ENCODE measurements at regions not wholly inside any gene's neighbourhood (a gene's known extent, or its start where the extent isn't known, plus 50 kb on each side); places are given as distances from the start of the nearest gene placed in this dataset.
"Not testable (repeated sequence)": the region's sequence is repeated elsewhere in the genome, so short reads cannot be mapped to it uniquely, and the experiment has no call there.

DNA sequence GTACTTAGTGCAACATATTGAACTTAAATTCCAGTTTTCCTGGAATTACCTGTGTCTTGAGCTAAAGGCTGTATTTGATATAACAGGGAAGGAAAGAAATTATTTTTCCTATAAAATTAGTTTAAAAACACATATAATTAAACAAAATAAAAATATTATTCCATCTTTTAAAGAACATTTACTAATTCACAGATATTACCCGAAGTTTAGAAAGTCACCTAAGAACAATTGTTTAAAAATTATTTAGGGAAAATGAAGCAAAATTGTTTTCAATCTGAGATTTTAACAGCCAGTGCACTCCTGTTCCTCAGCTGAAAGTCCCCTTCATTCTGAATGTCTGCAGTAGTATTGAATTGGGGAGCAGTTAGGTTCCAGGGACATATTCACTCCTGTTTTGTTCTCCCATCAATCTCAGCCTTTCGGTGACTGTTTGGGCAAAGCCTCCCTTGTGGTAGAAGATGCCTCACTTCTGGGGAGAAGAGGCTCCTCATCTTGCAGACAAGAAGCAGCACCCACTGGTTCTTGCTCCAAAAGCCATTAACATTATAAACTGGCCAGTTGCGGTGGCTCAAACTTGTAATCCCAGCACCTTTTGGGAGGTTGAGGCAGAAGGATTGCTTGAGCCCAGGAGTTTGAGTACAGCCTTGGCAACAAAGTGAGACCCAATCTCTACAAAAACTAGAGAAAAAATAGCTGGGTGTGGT lies 1516.4 kb upstream of the TPTE start:
- H3K4me3 ChIP-seq, CTCF ChIA-PET, POLR2A ChIA-PET, ATAC-seq, H3K27ac ChIP-seq, FAIRE-seq, H3K4me2 ChIP-seq, H3K4me1 ChIP-seq: not testable (repeated sequence)
- 13% methylated on average over 3 of the region's 3 CpGs for WGBS (ENCODE audit: missing lambda C conversion rate)
- H3K9me3 ChIP-seq = peaks cover 23% of the 10 kb centered on the region
- TF ChIP-seq FOSB (CRISPR knock-in tag; IDR thresholded peaks at IDR 0.05) (peak; percentile 41; the same call in 1 of the 2 replicates), HOXB5 (CRISPR knock-in tag; IDR thresholded peaks at IDR 0.05) (peak; percentile 62; the same call in 1 of the 2 replicates)
- TF ChIP-seq, protein P1, sequence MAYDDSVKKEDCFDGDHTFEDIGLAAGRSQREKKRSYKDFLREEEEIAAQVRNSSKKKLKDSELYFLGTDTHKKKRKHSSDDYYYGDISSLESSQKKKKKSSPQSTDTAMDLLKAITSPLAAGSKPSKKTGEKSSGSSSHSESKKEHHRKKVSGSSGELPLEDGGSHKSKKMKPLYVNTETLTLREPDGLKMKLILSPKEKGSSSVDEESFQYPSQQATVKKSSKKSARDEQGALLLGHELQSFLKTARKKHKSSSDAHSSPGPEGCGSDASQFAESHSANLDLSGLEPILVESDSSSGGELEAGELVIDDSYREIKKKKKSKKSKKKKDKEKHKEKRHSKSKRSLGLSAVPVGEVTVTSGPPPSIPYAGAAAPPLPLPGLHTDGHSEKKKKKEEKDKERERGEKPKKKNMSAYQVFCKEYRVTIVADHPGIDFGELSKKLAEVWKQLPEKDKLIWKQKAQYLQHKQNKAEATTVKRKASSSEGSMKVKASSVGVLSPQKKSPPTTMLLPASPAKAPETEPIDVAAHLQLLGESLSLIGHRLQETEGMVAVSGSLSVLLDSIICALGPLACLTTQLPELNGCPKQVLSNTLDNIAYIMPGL (CRISPR knock-in tag; IDR thresholded peaks at IDR 0.05; ENCODE audit: borderline replicate concordance) = peak; percentile 72; the same call in 1 of the 2 replicates
- peak in 1 of 2 experiments; percentile 81 for DNase-seq (ENCODE audit: low read depth in 1 of 2, low spot score in 1 of 2)

DNA sequence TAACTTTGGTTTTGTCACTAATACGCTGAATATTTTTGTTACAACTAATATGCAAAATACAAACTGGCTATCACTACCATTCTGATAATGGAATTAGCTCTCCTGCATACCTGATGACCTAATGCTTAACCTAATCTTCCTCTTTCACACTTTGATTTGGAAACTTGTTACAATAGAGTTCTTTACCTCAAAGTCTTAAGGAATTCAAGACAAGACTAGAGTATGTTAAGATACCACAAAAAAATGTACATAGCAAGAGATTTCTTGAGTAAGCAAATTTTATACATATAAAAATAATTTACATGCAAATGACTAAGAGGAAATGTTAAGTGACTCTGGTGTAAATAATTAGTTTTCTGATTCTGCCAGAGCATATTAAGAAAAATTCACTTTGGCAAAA lies 1515.7 kb upstream of the TPTE start:
- peaks cover 27% of the 10 kb centered on the region for H3K9me3 ChIP-seq
- H3K4me2 ChIP-seq, H3K4me3 ChIP-seq, H3K4me1 ChIP-seq, H3K27ac ChIP-seq, FAIRE-seq, POLR2A ChIA-PET, ATAC-seq: not testable (repeated sequence)
- TF ChIP-seq, protein P1 (CRISPR knock-in tag; IDR thresholded peaks at IDR 0.05; ENCODE audit: borderline replicate concordance) = peak; percentile 25; the same call in 1 of the 2 replicates
- peak; percentile 43 for TF ChIP-seq MAFK (IDR thresholded peaks at IDR 0.05; ENCODE audit: partially characterized antibody)
- CTCF ChIA-PET = interaction anchor here (1.1 to 1.9 kb wide), 2 partner anchors 10 to 13 kb away, joined by 3 to 4 read pairs; no protein-coding TSS in a partner anchor
- WGBS (ENCODE audit: missing lambda C conversion rate) = 5% methylated on average over 1 of the region's 1 CpG
- DNase-seq (ENCODE audit: low read depth in 1 of 2, low spot score in 1 of 2) = peak in 1 of 2 experiments; percentile 67

DNA sequence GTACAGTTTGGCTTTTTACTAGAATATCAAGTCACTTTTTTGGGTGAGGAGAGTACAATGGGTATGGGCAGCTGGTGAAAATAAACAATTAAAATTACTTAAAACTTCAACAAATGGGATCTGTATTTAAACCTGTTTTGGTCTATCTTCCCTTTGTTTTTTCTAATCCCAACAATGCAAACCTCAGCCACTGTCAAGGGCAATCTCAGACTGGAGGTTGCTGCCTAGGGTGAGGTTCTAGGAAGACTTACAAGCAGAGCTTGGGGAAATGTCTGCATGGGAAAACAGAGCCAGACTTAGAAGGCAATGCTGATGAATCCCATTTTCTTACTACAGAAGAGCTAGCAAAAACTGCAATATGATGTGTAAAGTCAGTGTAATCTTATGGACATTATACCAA lies 1515.3 kb upstream of the TPTE start:
- DNase-seq (ENCODE audit: low read depth in 1 of 2, low spot score in 1 of 2) = peak in 1 of 2 experiments; percentile 80
- CTCF ChIA-PET = interaction anchor here (1.1 to 1.9 kb wide), 2 partner anchors 10 to 14 kb away, joined by 3 to 4 read pairs; no protein-coding TSS in a partner anchor
- POLR2A ChIA-PET, H3K27ac ChIP-seq, H3K4me3 ChIP-seq, H3K4me2 ChIP-seq, ATAC-seq, FAIRE-seq, H3K4me1 ChIP-seq: not testable (repeated sequence)
- TF ChIP-seq HOXB13 (CRISPR knock-in tag; IDR thresholded peaks at IDR 0.05; ENCODE audit: low read depth) (0 out of 2 replicates have a peak, but pooled peaks have one; percentile 35), HOXA7 (CRISPR knock-in tag; IDR thresholded peaks at IDR 0.05) (peak; percentile 55; the same call in 1 of the 2 replicates), FOSB (CRISPR knock-in tag; IDR thresholded peaks at IDR 0.05) (0 out of 2 replicates have a peak, but pooled peaks have one; percentile 10), RARB (CRISPR knock-in tag; IDR thresholded peaks at IDR 0.05) (0 out of 2 replicates have a peak, but pooled peaks have one; percentile 38)
- H3K9me3 ChIP-seq = peaks cover 31% of the 10 kb centered on the region

DNA sequence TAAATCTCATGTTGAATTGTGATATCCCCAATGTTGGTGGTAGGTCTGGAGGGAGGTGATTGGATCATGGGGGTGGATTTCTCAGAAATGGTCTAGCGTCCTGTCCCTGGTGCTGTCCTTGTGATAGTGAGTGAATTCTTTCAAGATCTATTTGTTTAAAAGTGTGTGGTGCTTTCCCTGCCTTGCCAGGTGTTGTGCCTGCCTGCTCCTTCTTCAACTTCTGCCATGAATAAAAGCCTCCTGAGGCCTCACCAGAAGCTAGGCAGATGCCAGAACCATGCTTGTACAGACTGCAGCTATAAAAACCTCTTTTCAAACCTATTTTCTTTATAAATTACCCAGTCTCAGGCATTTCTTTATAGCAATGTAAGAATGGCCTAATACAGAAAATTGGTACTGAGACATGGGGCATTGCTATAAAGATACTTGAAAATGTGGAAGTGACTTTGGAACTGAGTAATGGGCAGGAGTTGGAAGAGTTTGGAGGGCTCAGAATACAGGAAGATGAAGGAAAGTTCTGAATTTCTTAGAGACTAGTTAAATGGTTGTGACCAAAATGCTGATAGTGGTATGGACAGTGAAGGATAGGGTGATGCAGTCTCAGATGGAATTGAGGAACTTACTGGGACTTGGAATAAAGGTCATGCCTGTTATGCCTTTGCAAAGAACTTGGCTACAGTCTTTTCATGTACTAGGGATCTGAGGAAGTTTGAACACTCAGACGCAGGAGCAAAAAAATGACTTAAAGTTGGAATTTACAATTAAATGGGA lies 1514.6 kb upstream of the TPTE start:
- H3K4me2 ChIP-seq, H3K4me3 ChIP-seq, H3K4me1 ChIP-seq, FAIRE-seq, POLR2A ChIA-PET, H3K27ac ChIP-seq: not testable (repeated sequence)
- DNase-seq (ENCODE audit: low read depth in 1 of 2, low spot score in 1 of 2) = peak in 1 of 2 experiments; percentile 78
- CTCF ChIA-PET = interaction anchor here (1.1 to 1.9 kb wide), 2 partner anchors 9 to 14 kb away, joined by 3 to 4 read pairs; no protein-coding TSS in a partner anchor
- WGBS (ENCODE audit: missing lambda C conversion rate) = 9% methylated on average over 2 of the region's 2 CpGs
- ATAC-seq = peak in 1 of 2 experiments; percentile 28; a peak in 1 of 6 replicates
- H3K9me3 ChIP-seq = peaks cover 38% of the 10 kb centered on the region
- peak; percentile 66; the same call in 1 of the 2 replicates for TF ChIP-seq HOXA7 (CRISPR knock-in tag; IDR thresholded peaks at IDR 0.05)
- 0 out of 2 replicates have a peak, but pooled peaks have one; percentile 28 for TF ChIP-seq TP53 (CRISPR knock-in tag; IDR thresholded peaks at IDR 0.05)
- 0 out of 5 replicates have a peak, but pooled peaks of 1 of the 2 experiments have one; percentile 19 for TF ChIP-seq EP300 (IDR thresholded peaks at IDR 0.05)

Data from A549 (cell line).